Activated CD8-positive, alpha-beta memory T cell treated with anti-CD3 and anti-CD28 coated beads, Interleukin-2, amount 50 U/mL, for 4 hours (primary cell): ENCODE measurements at regions not wholly inside any gene's neighbourhood (a gene's known extent, or its start where the extent isn't known, plus 50 kb on each side); places are given as distances from the start of the nearest gene placed in this dataset.

Experiments
- DNase-seq: peaks from one replicate; pipeline ENCODE4 v3.0.0-alpha.2; 2020

GRCh38 chr5:73337586-73338255, 110.9 kb downstream of the FOXD1 start:
- no peak for DNase-seq

DNA sequence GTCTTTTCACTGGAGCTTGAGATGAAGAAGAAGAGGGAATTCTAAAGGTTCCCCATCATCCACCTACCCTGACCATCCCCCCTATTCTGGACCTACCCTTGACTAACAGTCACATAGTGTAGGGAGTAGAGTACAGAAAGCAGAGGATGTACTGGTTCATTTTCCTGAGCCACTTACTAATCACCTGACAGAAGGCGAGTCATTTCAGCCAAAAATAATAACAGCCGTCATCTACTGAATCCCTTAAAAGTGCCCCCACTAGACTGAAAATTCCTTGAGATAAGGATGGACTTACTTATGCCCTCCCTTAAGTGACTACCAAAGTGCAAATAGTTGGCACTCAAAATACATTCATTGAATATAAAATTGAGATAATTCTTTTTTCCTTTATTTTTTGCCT, 112.2 kb downstream of the FOXD1 start:
- DNase-seq, result no peak

- no peak for DNase-seq
Measured at GRCh38 chr5:73333944-73334703, 114.5 kb downstream of the FOXD1 start.

- DNase-seq, result no peak
Measured at GRCh38 chr5:73330613-73331012, 118.0 kb downstream of the FOXD1 start.

- no peak for DNase-seq
Measured at GRCh38 chr5:73328640-73329039, 119.9 kb downstream of the FOXD1 start.

DNA sequence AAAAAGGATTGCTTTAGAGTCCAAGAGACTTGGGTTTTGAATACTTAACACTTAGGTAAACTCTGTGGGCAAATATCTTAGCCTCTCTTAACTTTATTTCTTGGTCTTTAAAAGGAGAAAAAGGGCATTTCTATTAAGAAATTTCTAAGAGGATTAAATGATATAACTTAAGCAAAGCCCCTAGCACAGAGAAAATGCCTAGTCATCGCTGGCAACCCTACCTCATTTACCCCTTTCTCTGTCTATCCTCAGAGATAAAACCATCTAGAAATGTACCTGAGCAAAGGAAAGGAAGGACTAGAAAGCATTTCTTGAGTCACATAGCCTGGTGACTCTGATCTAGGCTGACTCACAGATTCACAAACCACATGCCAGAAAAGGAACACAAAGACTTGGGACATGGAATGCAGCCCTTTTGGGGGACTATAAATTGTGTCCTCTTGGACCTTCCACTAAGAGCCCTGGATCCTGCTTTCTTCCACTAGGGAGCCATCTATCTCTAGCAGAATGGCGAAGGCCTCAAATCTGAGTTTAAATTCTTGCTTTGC, 120.6 kb downstream of the FOXD1 start:
- no peak for DNase-seq

GRCh38 chr5:73325546-73325945, 123.0 kb downstream of the FOXD1 start:
- DNase-seq, result no peak

DNA sequence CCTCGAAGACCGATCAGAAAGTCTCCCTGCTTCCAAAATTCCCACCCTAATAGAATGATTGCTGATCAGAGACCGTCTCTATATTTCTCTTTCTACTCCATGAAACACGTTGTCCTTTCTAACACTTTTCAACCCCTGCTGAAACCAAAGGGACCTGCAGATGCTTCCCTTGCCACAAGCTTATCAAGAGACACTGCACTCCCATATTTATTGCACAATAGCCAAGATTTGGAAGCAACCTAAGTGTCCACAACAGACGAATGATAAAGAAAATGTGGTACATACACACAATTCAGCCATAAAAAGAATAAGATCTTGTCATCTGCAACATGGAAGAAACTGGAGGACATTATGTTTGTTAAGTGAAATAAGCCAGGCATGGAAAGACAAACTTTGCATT, 125.1 kb downstream of the FOXD1 start:
- DNase-seq, result no peak

- no peak for DNase-seq
Measured at GRCh38 chr5:73322437-73323076, 126.0 kb downstream of the FOXD1 start.

DNA sequence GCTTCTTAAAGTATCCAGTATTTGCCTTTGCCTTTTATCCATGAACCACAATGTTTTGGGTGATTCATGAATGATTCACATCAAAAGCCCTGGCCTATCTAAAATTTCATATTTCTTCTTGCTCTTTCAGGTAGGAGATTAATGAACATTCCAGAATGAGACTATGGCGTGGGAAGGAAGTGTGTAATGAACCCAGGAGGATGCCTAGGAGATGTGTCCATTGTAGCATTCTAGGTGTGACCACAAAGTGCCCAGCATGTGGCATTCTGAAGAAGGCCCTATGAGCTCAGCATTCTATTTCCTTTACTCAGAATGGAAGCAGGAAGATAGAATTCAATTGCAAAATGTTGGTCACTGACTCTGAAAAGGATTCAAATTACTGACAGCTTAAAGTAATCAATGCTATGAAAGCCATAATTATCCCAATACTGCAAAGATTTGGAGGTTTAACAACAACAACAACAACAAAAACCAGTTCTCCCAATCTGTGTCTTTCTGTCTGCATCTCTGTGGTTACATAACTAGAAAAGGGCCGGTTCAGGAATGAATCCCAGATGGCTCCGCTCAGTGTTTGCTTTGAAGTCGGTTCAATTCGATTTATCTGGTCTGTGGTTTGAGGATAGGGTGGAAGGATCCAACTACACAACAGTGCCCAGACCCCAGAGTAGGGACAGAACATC, 126.7 kb downstream of the FOXD1 start:
- no peak for DNase-seq

DNA sequence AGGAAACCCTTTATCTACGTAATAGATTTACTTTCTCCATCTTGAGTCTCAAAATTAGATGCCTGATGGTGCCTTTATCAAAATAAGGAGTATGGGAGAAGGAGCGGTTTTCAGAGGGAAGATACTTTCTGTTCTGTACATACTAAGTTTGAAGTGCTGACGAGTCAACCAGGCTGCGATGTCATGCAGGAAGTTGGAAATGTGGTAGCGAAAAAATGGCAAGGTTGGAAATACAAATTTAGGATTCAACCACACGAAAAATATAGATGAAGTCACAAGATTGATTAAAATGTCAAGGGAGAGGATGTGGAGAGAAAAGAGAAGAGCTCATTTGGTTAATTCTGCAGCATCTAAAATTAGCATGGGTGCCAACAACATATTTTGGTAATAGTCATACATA, 129.5 kb downstream of the FOXD1 start:
- DNase-seq, result no peak

DNA sequence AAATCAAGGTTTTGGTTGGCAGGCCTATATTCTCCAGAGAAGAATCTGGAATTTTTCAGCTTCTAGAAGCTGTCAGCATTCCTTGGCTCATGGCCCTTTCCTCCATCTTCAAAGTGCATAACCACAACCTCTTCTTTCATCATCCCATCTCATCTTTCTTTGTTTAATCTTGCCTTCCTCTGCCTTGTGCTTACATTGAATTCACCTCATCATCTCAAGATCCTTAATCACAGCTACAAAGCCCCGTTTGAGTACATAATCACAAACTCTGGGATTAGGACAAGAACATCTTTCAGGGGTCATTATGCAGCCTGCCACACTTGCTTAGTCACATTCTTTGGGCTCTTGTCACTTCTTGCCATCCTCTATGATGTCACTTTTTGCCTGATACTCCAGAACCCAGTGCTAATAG, 130.3 kb downstream of the FOXD1 start:
- DNase-seq, result no peak

DNA sequence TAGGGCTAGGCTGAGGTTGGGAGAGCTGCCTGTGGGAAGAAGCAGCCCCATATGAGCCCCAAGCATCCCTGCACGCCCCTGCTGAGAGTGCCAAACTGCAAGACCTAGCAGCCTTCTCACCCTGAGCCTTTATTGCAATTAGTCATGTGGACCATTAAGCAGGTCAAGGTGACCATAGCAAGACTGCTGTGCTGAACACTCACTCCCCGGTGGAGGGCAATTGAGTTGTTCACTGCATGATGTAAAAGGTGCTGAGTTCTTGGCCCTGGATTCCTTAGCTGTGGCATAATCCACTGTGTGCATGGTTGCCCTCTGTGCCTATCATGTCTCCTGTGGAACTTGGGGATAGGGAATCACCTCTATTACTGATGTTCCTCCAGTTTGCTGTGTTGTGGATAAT, 131.1 kb downstream of the FOXD1 start:
- no peak for DNase-seq

GRCh38 chr5:73314395-73315257, 134.0 kb downstream of the FOXD1 start:
- DNase-seq, result no peak

- DNase-seq, result no peak
Measured at GRCh38 chr5:73312872-73313510, 135.6 kb downstream of the FOXD1 start.

DNA sequence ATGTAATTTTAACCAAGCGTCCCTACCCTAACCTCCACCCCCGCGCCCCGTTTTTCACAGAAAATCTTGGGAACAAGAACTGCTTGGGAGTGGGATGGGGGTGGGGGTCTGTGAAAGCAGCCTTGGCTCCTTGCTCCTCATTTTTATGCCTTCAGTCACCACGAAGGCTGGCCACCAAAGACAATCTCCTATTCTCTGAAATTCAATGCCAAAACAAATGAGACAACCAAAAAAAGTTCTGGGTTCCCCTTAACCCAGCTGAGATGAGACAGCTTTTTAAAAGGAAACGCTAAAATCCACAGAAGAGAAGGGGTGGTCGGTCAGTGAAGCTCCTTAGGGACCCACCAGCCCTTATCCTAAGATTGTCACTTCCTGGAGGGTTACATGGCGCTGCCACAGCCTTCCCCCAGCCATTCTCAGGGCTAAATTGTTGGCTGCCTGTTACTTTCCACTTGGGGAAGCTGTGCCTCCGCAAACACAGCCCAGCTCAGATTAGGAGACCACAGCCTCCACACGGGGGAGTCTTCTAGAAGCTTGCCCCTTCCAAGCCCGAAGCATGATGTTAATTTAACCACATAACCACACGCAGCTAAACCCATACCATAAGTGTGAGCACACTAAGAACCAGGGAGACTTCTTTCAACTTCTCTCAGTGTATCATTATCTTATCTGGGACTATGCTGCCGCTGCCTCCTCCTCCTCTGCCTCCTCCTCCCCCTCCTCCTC, 136.3 kb downstream of the FOXD1 start:
- DNase-seq, result no peak

DNA sequence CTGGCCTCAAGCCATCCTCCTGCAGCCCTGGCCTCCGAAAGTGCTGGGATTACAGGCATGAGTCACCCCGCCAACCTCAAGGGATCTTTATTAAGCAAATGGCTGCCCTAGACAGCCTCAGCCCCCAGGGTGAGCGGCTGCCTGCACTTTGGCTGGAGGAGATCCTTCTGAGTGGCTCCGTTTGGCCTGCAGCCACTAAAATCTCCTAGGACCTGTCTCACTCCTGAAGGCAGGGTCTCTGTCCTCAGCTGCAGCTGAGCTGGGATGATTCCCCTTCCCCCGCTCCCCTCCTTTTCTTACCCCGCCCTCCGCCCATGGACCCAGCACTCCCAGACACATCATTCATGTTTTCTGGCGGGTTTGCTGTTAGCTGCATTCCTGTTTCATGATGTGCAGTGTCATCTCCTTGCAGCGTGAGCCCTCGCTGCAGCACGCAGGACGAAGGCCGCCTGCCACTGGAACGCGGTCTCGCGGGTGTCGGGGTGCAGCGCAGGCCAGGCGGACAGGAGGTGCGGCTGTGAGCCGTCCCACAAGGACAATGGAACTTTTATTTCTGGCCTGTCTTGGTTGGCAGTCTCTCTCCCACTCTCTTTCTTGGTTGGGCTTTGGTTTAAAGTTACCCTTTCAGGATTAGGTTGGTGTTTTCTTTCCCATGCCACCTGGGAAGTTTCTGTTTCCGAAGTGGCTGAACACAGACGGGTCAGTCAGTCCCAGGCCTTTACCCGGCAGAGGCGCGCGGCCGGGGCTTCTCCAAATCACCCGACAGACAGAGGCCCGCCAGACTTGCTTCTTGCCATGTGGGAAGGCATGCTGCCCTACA, 137.1 kb downstream of the FOXD1 start:
- DNase-seq, result no peak

DNA sequence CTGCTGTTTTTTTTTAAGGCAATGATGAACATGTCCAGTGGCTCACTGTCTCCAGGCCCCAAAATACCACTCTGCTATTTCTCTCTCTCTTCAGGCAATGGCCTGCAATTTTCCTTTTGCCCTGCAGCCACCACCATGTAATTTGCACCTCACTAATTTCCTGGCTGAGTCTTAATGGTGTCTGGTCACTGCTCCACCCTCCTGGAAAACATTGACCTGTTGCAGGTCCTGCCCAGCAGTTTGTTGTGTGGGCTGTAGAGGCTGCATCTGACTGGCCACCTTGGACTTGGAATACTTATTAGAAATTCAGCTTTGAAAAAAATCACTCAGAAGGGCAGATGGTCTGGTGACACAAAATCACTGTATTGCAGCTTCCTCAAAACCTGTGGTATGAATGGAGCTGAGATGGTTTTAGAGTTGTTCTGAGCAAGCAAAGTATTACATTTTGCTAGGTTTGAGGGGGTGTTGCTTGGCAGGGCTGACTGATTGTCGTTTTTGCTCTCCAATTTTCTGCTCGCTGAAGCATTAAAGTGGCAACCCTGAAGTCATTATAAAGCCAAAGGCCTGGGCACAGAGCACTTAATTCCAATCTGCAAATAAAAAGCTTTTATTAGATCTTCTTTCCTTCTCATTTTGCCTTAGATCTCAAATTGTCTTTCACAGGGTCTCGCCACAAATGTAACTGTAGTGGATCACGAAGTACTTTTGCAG, 134.8 kb downstream of the TMEM174 start:
- DNase-seq, result no peak

GRCh38 chr5:73306741-73307275, 133.8 kb downstream of the TMEM174 start:
- DNase-seq, result no peak
